Right lobe of liver (tissue), 4 donors: ENCODE measurements at regions not wholly inside any gene's neighbourhood (a gene's known extent, or its start where the extent isn't known, plus 50 kb on each side); places are given as distances from the start of the nearest gene placed in this dataset.

Experiments
- POLR2A ChIP-seq: fragments of 450-650 bp; IDR thresholded peaks from one replicate; pipeline ENCODE4 v1.6.1; 2017; ENCODE audit warnings: antibody characterized with exemption, mild to moderate bottlenecking
- TF ChIP-seq, protein P1 (sequence below), 4 donors: fragments of 200-600 bp in 3 of 4; fragments of 450-650 bp in 1 of 4; IDR thresholded peaks; one replicate each; pipeline versions ENCODE4 v1.5.1 to v1.8.0; 2016 to 2022; ENCODE audit warnings: antibody characterized with exemption in 4 of 4, mild to moderate bottlenecking in 2 of 4
- donor health status: DM: no; HTN: no; CAD: no.
- donor health status: DM: no; HTN: no; CAD: no.
- donor health status: DM: no; HTN: yes; CAD: no.

DNA sequence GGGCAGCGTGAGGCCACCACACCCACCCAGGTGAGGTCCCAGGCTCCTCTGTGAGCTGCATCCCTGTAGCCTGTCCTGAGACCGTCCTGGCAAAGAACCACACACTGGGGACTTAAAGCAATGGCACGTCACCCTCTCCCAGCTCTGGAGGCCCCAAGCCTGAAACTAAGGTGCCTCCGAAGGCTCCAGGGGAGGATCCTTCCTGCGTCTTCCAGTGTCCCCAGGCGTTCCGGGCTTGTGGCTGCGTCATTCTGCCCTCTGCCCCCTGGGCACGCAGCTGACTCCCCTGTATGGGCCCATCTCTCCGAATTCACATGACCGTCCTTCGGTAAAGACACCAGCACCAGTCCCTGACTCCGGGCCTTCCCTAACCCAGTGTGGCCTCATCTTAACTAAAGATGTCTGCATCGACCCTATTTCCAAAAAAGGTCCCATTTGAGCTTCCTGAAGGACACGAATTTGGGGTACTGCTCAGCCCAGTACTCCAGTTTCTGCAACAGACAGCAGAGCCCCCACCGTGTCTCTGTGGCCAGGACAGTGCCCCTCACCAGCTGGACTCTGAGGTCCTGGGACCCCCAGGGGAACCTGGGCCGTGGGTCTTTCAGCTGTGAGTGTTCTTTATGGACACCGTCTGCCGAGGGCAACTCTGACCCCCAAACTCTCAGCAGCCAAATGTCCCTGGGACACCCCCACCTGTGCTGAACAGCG, 75.2 kb upstream of the CTDP1 start:
- TF ChIP-seq, protein P1, sequence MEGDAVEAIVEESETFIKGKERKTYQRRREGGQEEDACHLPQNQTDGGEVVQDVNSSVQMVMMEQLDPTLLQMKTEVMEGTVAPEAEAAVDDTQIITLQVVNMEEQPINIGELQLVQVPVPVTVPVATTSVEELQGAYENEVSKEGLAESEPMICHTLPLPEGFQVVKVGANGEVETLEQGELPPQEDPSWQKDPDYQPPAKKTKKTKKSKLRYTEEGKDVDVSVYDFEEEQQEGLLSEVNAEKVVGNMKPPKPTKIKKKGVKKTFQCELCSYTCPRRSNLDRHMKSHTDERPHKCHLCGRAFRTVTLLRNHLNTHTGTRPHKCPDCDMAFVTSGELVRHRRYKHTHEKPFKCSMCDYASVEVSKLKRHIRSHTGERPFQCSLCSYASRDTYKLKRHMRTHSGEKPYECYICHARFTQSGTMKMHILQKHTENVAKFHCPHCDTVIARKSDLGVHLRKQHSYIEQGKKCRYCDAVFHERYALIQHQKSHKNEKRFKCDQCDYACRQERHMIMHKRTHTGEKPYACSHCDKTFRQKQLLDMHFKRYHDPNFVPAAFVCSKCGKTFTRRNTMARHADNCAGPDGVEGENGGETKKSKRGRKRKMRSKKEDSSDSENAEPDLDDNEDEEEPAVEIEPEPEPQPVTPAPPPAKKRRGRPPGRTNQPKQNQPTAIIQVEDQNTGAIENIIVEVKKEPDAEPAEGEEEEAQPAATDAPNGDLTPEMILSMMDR (IDR thresholded peaks at IDR 0.05): no peak
- no peak for TF ChIP-seq POLR2A
